ENCODE measurements at regions not wholly inside any gene's neighbourhood (a gene's known extent, or its start where the extent isn't known, plus 50 kb on each side); places are given as distances from the start of the nearest gene placed in this dataset.
A peak's percentile ranks its signal among the peaks of the same experiment; 100 is the strongest.

DNA sequence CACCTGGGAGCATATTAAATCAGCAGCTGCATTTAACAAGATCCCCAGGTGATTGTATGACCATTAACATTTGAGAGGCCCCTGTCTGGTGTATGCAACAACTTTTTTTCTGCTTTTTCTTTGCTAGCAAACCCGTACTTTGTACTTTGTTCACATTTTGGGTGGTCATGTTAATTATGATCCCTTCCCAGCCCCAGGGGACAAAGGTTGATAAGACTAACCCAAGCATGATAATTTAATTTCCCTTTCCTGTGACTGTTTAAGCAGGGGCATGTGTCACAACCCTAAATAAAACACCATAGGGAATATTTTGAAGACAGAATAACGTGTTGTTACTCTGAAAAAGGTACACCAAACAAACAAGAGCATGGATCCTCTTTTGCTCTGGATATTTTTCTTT is 332.0 kb downstream of the PCDH18 start:
- DNase-seq (ENCODE audit: low read depth), result no peak

DNA sequence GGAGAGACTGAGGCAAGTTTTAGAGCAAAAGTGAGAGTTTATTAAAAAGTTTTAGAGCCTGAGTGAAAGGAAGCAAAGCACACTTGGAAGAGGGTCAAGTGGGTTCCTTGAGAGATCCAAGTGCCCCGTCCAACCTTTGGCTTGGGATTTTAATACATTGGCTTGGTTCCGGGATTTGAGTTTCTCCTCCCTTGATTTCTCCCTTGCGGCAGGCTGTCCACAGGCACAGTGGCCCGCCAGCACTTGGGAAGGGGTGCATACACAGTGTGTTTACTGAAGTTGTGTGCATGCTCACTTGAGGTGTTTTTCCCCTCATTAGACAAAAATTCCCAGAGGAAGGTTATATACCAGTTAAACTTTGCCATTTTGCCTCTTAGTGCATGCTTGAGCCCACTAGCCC is 333.5 kb downstream of the PCDH18 start:
- no peak for DNase-seq (ENCODE audit: low read depth)

DNA sequence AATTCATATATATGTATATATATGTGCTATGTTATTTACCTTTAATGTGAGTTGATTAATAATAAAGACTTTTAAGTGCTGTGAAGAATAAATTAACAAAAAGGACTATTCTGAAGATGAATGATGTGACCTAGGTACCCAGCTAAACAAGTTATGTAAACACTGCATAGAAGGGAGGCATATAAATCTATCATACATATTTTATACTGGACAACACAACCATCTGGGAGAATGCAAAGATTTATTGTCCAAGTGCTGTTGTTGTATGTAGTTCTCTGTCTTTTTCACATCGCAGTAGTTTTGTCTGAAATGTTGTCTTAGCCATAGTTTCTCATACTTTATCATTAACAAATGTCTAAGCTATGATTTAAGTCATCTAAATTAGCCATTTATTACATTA is 337.6 kb downstream of the PCDH18 start:
- no peak for DNase-seq (ENCODE audit: low read depth)

DNA sequence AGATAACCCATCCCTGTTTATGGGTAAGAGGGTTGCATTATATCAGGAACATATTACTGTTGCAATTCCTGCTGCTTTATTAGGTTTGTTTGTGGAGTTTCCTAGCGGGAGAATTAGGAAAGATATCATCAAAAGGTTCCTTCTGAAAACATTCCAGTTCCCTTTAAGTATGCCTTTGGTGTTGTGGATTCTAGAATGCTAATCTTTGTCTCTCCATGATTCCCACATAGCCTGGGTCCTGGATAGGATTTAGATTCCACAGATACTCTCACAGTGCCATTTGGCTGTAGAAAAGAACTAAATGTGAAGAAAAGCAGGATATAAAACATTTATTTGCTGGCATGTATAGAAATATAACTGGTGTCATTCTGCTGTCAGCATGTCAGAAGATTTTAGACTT is 338.7 kb downstream of the PCDH18 start:
- DNase-seq (ENCODE audit: low read depth), result no peak

DNA sequence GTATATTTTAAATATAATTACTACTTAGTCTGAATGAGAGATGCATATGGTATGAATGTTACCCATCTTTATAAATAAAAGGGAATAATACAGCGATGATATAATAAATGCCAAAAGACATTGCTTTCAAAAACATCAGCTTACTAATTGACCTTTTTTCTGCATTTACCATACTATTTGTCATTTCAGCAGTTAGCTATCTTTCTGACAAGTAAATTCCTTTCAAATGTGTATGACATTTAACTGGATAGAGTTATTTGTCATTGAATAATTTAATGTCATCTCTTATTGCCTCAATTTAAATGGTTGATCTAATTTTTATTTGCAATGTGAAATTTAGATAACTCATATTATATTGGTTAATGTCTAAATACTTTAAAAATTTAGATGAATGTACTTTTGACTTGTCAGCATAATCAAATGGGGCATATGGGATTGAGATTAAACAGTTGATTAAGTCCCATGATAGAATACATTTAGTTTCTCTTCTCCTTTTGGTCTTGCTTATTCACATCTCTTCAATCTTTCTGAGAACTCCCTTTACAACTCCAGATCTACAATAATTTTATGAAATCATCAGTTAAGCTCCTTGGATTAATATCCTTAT is 350.9 kb downstream of the PCDH18 start:
- DNase-seq (ENCODE audit: low read depth), result no peak

DNA sequence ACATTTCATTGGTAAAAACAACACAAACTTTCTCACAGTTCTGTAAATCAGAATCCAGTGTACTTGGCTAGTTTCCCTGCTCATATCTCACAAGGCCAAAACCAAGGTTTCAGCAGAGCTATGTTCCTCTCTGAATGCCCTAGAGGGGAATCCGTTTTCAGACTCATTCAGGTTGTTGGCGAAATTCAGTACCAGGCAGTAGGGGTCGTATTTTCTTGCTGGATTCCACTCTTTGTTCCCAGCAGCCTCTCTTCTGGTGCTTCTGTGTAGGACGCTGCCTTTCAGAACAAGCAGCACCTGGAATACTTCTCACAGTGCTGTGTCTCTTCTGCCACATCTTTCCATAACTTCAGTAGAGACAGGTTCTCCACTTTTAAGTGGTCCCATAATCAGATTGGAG is 351.9 kb downstream of the PCDH18 start:
- DNase-seq (ENCODE audit: low read depth), result no peak

DNA sequence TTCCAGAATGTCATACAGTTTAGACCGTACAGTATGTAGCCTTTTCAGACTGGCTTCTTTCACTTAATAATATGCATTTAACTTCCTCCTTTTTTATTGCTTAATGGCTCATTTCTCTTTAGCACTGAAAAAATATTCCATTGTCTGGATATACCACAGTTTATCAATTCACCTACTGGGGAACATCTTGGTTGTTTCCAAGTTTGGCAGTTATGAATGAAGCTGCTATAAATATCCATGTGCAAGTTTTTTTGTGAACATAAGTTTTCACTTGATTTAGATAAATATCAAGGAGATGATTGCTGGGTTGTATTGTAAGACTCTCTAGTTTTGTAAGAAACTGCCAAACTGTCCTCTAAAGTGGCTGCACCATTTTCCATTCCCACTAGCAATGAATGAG is 375.5 kb downstream of the PCDH18 start:
- no peak for DNase-seq (ENCODE audit: low read depth)

DNA sequence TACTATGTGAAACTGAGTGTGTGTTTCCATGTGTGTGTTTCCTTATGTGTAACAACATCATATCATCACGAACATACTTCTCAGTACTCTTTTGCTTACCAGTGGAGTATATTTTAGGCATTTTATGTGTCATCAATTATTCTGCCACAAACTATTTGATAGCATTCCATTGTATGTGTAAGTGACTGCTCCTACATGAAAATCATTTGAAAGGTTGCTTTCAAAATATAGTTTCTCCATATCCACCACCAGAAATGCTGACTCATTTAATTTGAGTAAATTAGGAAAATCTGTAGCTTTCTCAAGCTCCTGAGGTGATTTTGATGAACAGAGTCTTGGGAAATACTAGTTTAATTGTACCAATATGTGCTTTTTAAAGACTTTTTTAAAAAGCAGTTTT is 376.2 kb downstream of the PCDH18 start:
- peak; percentile 93 for DNase-seq (ENCODE audit: low read depth)

DNA sequence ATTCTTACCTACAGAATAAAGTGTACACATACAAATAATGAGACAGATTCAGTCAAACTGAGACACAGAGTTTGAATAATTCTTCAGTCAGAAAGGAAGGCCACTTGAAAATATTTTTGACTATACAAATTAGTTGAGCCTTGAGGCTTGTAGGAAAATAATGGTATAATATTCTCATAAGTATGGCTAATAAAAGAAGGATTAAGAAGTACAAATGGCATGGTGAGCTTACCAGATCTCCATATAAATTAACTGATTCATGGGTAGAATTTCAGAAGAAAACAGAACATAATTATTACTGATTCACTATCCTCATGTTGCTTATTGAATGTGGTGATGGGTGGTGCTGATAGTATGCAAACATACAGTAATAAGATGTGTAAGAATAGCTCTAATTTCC is 401.1 kb downstream of the PCDH18 start:
- no peak for DNase-seq (ENCODE audit: low read depth)

DNA sequence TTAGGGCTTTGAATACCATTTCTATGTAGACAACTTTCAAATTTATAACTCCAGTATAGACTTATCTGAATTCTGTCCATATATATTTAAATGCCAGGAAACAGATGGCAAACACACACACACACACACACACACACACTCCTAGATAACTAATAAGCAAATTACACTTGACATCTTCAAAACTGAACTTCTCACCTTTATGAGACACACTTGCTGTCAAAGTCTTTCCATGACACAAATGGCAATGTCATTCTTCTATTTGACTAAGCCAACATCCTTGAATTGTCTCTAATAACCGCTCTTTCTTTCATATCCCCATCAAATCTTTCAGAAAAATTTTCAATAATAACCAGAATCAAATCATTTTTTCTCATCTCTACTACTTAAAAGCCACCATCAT is 402.4 kb downstream of the PCDH18 start:
- DNase-seq (ENCODE audit: low read depth), result no peak

DNA sequence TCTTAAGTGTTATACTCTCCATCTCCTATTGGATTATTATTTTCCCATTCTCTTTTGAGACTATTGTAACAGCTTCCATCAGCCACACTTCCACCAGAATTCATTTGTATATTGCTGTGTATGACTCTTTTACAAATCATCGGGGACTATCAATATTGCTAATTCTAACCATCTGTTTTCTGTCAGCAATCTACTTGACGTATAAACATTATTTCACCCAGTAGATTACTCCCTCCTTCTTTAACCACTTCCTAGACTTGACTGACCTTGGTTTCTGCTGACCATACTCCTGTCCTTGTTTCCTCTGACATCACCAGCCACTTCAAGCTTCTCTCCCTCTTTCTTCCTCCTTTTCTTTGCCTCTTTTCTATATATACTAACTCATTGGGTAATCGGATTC is 402.9 kb downstream of the PCDH18 start:
- peak; percentile 1 for DNase-seq (ENCODE audit: low read depth)

DNA sequence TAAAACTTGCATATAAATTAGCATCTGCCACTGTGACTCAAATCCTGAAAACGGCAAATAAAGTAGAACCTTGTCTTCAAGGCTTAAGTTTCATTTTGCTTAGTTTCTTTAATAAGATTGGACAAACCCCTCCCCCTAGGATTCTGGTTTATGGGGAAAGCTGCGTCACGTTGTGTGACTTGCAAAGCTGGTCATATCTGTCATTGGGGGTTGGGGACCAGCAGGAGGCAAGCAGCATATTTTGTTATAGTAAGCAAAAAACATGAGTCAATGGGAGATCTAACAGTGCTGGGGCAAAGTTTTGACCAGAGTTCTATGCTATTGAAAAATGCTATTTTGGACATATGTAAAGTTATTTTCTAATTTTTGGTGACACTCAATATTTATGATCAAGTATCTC is 407.3 kb downstream of the PCDH18 start:
- peak; percentile 39 for DNase-seq (ENCODE audit: low read depth)

DNA sequence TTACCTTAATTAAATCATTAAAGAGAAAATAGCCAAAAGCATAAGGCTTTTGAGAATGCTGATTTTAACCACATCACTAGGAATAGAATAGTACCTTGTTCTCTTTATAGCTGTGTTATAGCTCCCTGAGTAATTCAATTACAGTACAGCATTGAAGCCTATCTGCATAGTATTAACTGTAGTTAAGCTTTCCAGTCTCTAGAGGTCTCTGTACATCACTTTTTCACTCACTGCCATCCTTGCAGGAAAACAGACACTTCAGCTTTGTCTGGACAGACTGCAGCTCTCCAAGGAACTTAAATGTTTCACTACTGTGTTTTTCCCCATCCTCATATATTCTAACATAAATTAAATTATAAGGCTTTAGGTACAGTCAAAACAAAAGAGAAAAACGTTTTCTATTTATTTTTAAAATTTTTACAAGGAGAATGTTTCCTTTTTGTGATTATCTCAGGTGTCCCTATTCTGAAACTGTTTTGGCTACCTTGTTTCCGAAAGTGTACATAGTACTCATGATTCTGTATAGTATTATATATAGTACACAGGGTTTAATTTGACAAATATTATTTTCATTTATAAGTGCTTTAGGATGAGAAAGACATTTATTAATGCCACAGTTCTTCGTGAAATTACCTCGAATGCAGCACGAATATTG is 407.9 kb downstream of the PCDH18 start:
- peak; percentile 45 for DNase-seq (ENCODE audit: low read depth)

DNA sequence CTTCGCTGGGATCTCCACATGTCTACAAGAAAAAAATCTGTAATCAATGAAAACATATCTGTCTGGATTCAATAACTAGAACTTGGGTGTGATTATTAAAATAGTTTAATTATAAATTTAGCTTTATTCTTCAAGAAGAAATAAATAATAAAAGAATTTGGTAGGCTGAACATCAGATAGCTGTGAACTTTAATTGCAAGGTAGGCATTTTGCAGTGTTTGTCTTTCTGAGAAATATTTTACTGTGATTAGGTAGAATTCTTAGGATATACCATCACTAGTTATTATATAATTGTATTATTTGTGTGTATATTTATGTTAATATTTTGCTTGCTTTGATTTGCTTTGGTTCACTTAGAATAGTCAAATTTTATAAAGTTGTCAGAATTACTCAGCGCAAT is 409.4 kb downstream of the PCDH18 start:
- no peak for DNase-seq (ENCODE audit: low read depth)

DNA sequence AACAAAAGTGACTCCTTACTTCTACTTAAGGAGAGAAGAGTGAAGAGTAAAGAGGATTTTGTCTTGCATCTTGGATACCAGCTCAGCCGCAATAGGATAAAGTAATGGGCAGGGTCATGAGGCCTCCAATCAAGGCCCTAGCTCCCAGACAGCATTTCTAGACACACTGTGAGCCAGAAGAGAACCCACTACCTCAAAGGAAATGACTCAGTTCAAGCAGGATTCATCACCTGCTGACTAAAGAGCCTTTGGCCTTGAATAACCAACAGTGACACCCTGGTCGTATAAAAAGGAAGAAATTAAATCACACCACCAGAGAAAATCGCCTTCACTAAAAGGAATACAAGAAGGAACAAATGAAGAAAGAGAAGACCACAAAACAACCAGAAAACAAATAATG is 416.1 kb downstream of the PCDH18 start:
- no peak for DNase-seq (ENCODE audit: low read depth)

DNA sequence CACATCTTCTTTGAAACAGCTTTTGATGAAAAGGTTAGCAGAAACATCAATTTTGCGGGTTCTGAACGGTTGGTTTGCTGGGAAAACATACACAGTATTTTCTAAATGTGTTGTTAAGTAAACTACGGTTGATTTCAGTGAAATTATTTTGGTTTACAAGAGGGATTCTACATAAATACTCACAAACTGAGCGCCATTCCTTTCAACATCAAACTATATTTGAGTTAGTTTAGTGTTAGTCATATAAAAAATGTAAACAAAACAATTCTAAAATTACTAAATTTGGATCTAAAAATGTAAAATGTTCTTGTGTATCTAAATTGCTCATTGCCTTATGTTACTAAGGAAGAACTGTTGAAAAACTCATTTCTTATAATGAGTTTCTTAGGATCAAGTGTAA is 425.6 kb downstream of the PCDH18 start:
- DNase-seq (ENCODE audit: low read depth), result no peak

DNA sequence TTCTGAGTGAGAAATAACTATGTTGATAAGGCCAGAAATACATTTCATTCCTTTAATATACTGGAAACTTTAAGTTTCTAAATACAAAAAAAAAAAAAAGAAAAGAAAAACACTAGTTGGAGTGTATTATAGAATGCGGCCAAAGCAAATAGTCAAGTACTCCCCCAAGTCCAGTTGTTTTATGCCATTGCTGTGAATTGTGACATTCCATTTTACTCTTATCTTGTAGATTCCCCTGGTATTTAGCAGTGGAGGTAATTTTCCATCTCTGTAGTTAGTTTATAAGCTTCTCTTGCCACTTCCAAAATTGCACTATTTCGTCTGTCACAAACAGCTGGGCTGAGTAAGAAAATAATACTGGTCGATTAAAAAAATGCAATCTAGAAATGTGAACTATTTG is 426.0 kb downstream of the PCDH18 start:
- DNase-seq (ENCODE audit: low read depth), result no peak

DNA sequence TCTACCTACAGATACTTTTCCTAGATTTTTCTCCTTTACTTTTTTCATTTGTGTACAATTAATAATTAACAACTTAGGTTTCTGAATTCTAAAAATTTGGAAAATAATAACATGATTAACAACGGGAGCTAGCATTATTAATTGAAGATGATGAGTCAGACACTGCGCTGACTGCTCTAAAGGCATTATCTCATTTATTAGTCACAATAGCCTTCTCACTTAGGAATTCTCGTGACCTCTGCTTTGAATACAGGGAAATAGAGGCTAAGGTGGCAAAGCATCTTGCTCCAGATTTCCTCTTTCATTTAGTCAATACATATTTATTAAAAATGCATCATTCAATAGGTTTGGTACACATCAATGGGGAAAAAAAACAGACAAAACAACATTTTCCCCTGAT is 441.3 kb downstream of the PCDH18 start:
- DNase-seq (ENCODE audit: low read depth), result no peak

DNA sequence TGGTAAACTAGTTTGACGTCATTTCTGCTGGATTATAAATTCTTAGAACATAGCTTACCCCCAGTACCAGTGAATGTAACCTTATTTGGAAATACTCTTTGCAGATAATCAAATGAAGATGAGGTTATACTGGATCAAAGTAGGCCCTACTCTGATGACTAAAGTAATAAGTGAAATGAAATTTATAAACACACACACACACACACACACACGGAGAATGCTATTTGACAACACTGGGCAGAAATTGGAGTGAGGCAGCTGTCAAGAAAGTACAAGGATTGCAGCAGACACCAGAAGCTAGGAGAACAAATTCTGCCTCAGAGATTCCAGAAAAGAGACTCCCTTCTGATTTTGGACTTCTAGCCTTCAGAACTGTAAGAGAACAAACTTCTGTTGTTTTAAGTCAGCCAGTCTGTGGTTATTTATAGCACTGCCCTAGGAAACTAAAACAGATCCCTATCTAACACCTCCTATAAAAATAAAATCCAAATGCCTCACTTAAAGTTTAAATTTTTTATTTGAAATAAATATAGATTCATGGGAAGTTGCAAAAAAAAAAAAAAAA is 448.6 kb downstream of the PCDH18 start:
- no peak for DNase-seq (ENCODE audit: low read depth)

DNA sequence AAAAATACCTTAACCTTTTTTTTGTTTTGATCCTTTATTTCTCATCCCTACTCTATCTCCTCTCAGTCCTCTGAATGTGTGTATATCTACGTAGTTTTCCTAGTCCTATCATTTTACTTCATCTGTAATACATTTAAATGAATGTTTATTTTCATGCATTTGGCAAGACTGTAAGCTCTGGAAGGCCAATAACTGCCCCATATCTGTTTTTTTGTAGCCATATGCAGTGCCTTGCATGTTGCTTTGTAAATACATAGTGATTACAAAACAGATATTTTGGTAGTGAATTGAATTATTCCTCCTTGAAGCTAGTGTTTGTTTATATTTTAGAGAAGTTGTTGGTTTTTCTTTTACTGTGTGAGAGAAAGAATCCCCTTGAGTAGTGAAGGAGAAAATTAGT is 450.2 kb downstream of the PCDH18 start:
- DNase-seq (ENCODE audit: low read depth), result no peak

DNA sequence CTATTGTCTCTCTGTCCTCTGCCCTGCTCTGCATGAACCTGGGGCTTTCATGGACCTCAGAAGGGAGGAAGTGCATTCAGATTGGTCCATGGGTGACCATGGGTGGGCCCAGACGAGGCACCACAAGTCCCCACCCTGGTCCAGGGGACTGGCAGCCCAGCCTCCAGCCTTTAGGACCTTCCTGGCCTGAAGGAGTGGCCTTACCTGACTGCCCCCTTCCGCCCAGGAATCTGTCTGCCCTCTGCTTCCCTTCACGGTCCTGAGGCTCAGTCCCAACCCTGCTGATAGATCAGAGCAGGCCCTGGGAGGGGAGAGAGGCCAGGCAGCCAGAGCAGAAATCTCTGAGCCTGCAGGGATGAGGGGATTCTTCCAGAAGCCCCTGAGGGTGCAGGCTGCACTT is 455.4 kb downstream of the PCDH18 start:
- no peak for DNase-seq (ENCODE audit: low read depth)

DNA sequence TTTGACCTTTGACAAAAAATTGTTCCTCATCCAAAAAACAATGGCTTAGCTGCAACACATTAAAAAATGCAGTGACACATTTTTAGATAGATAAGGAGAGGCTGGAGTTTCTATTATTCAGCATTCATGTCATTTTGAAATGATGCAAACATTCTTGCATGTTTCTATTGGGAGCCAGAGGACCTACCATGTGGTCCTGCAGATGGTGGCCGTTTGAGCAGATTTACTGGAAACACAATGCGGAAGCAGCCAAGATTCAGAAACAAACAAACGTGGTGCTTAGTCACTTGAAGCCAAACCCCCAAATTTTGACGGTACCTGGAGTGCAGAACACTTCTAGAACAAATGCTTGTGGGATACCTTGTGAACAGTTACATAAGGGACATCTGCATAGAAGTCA is 456.7 kb downstream of the PCDH18 start:
- no peak for DNase-seq (ENCODE audit: low read depth)

DNA sequence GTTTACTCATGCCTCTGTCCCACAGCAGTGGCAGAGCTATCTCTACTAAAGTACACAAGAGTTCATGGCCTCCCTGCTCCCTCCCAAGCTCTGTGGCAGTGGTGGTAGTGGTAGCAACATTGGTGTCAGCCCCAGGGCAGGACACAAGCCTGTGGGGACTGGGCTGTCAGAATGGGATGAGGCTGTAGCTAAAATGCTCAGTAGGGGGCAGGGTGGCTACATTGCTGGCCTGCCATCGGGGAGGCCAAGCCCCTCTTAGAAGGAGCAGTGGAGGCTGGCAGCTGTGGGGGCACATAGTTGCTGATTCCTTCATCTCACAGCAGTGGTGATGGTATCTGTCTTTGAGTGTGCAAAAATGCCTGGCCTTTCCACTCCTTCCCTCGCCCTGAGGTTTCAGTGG is 461.7 kb downstream of the PCDH18 start:
- DNase-seq (ENCODE audit: low read depth), result no peak

DNA sequence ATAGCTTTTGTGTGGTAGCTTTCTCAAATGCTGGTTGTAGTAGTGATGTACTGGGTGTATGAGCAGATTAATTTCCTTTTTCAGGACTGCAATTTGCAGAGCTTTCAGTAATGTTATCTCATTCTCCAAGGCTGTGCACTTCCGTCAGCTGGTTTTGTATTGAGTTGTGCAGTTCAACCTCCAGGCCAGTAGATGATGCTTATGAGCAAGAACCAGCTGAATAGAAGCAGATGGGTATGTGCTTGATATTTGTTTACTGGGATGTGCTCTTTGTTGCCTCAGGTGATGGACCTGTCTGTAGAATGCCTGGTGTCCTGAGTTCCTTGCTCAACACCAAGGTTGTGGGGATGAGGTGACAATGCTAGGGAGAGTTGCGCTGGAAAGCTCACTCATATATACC is 462.8 kb downstream of the PCDH18 start:
- DNase-seq (ENCODE audit: low read depth), result no peak

Data from GM04503 (cell line).